DND-41 (cell line): ENCODE measurements at regions not wholly inside any gene's neighbourhood (a gene's known extent, or its start where the extent isn't known, plus 50 kb on each side); places are given as distances from the start of the nearest gene placed in this dataset.

Experiments
- ATAC-seq: fragments of 200-7000 bp; cut with Tn5 transposase; 3 replicates; pipeline ENCODE4 v1.9.1; 2021; ENCODE audit warnings: low read depth; ENCODE audit not compliant: insufficient read depth
- DNase-seq: peaks from one replicate; pipeline ENCODE4 v3.0.0-alpha.2; 2020
- H2AFZ ChIP-seq: 2 replicates; pipeline ENCODE4 v1.6.0; 2012; ENCODE audit warnings: low read depth, low read length
- H3K27ac ChIP-seq: 2 replicates; pipeline ENCODE4 v1.5.1; 2012; ENCODE audit warnings: low read length, inconsistent platforms
- H3K27me3 ChIP-seq: fragments of 200-600 bp; sonication (generic); 2 replicates; pipeline ENCODE4 v1.6.0; 2012; ENCODE audit warnings: low read length, mild to moderate bottlenecking, inconsistent platforms; ENCODE audit not compliant: insufficient read depth, poor library complexity
- H3K36me3 ChIP-seq: 2 replicates; pipeline ENCODE4 v1.5.1; 2012; ENCODE audit warnings: low read length, inconsistent platforms; ENCODE audit not compliant: insufficient read depth
- H3K4me1 ChIP-seq: 2 replicates; pipeline ENCODE4 v1.5.1; 2012; ENCODE audit warnings: mild to moderate bottlenecking, low read length; ENCODE audit not compliant: insufficient read depth
- H3K4me2 ChIP-seq: 2 replicates; pipeline ENCODE4 v1.6.0; 2012; ENCODE audit warnings: mild to moderate bottlenecking, moderate library complexity, low read length, inconsistent platforms; ENCODE audit not compliant: insufficient read depth
- H3K4me3 ChIP-seq, 2 experiments: fragments of 200-600 bp in 1 of 2; shearing (Covaris generic) in 1 of 2; 2 replicates each; pipeline ENCODE4 v1.5.1; 2012 to 2016; ENCODE audit warnings: inconsistent platforms in 2 of 2, low read length in 2 of 2, mild to moderate bottlenecking in 2 of 2, low read depth in 1 of 2, moderate library complexity in 1 of 2
- H3K79me2 ChIP-seq: 2 replicates; pipeline ENCODE4 v1.6.0; 2012; ENCODE audit warnings: low read length, inconsistent platforms; ENCODE audit not compliant: insufficient read depth
- H3K9ac ChIP-seq: 2 replicates; pipeline ENCODE4 v1.6.0; 2012; ENCODE audit warnings: low read depth, mild to moderate bottlenecking, inconsistent platforms, low read length, moderate library complexity
- H3K9me3 ChIP-seq: 2 replicates; pipeline ENCODE4 v1.5.1; 2012; ENCODE audit warnings: low read length, moderate library complexity, mild to moderate bottlenecking, inconsistent platforms; ENCODE audit not compliant: insufficient read depth, severe bottlenecking
- H4K20me1 ChIP-seq: 2 replicates; pipeline ENCODE4 v1.6.0; 2012; ENCODE audit warnings: low read length; ENCODE audit not compliant: insufficient read depth
- CTCF ChIP-seq: IDR thresholded peaks from 2 replicates; pipeline ENCODE4 v1.5.1; 2012; ENCODE audit warnings: borderline replicate concordance, low read length, moderate library complexity, mild to moderate bottlenecking; ENCODE audit not compliant: poor library complexity, severe bottlenecking; ENCODE audit errors: extremely low read depth
- EZH2 ChIP-seq: IDR thresholded peaks from 3 replicates; pipeline ENCODE4 v1.6.1; 2012; ENCODE audit warnings: borderline replicate concordance, low read depth, mild to moderate bottlenecking, moderate library complexity, low read length, inconsistent platforms; ENCODE audit not compliant: severe bottlenecking

GRCh38 chr2:239781454-239781853, 243.7 kb downstream of the NDUFA10 start:
- Histone ChIP-seq H3K79me2 (no peaks in the 10 kb centered on the region), H3K9ac (no peak overlapping the region), H3K27ac (no peak overlapping the region), H3K4me2 (no peak overlapping the region), H3K36me3 (no peaks in the 10 kb centered on the region), H3K4me3 (no peak overlapping the region), H4K20me1 (no peaks in the 10 kb centered on the region), H2AFZ (no peak overlapping the region), H3K4me1 (no peaks in the 10 kb centered on the region), H3K9me3 (no peaks in the 10 kb centered on the region), H3K27me3 (no peaks in the 10 kb centered on the region)
- no peak for DNase-seq
- no peak for TF ChIP-seq EZH2
- TF ChIP-seq CTCF, result no peak
- ATAC-seq, result no peak

DNA sequence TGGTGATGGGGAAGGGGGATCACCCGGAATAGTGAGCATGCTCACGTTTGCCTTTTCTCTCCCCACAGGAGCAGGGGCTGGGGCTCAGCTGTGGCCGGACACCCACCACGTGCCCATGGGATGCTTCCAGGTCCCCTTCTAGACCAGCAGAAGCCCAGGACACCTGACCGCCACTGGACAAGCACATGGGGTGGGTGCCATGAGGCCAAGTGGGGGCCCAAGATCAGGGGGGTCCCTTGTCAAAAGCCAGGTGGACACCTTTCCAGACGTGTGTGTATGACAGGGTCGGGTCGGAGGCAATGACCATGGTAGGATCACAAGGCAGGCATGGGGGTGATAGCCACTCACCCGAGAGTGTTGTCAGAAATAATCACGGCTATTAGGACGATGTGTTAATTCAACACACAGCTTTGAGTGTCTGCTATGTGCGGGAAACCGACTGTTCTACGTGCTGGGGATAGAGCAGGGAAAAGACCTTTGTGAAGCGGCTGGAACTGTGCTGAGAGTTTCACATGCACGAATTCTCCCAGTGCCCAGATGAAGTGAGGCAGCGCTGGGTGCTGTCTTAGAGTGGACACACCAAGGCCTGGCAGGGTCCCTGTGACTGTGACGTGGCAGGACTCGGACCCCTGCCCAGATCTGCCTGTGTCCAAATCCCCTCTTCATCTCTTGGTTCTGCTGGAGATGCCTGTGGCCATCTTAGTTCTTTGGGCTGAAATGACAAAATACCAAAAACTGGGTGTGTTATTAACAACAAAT, 244.7 kb downstream of the NDUFA10 start:
- ATAC-seq (no peak), DNase-seq (no peak)
- Histone ChIP-seq H3K9me3 (no peaks in the 10 kb centered on the region), H3K27me3 (no peaks in the 10 kb centered on the region), H3K27ac (no peak overlapping the region), H3K36me3 (no peaks in the 10 kb centered on the region), H3K4me3 (no peak overlapping the region), H2AFZ (no peak overlapping the region), H3K79me2 (no peaks in the 10 kb centered on the region), H3K4me2 (no peak overlapping the region), H4K20me1 (no peaks in the 10 kb centered on the region), H3K4me1 (no peaks in the 10 kb centered on the region), H3K9ac (no peak overlapping the region)
- no peak for TF ChIP-seq EZH2
- TF ChIP-seq CTCF, result no peak

- TF ChIP-seq CTCF (no peak), EZH2 (no peak)
- H2AFZ ChIP-seq, result no peak overlapping the region
- H3K4me3 ChIP-seq, result no peak overlapping the region
- no peaks in the 10 kb centered on the region for H3K79me2 ChIP-seq
- H3K9me3 ChIP-seq, result no peaks in the 10 kb centered on the region
- ATAC-seq, result no peak
- no peak overlapping the region for H3K9ac ChIP-seq
- DNase-seq, result no peak
- H3K36me3 ChIP-seq, result no peaks in the 10 kb centered on the region
- no peak overlapping the region for H3K27ac ChIP-seq
- H3K4me2 ChIP-seq, result no peak overlapping the region
- H3K27me3 ChIP-seq, result no peaks in the 10 kb centered on the region
- no peaks in the 10 kb centered on the region for H4K20me1 ChIP-seq
- no peaks in the 10 kb centered on the region for H3K4me1 ChIP-seq
Observed at GRCh38 chr2:239779584-239779983, 245.6 kb downstream of the NDUFA10 start.
